HEK293 (cell line): ENCODE measurements at regions not wholly inside any gene's neighbourhood (a gene's known extent, or its start where the extent isn't known, plus 50 kb on each side); places are given as distances from the start of the nearest gene placed in this dataset.

ENCODE experiments used
- CTCF ChIA-PET: fragments of 350-600 bp; formaldehyde crosslinking; extraction: SDS; loops from one replicate; lab custom pipeline; 2021; ENCODE audit warnings: antibody characterized with exemption; lab: Yijun Ruan, JAX
- POLR2A ChIA-PET: fragments of 300-600 bp; formaldehyde crosslinking; extraction: SDS; loops from one replicate; lab custom pipeline; 2020; ENCODE audit warnings: antibody characterized with exemption, inconsistent platforms; lab: Yijun Ruan, JAX
- H3K27ac ChIP-seq: fragments of 200-500 bp; sonication (Bioruptor generic); 2 replicates; pipeline ENCODE4 v1.5.1; 2014; ENCODE audit warnings: low read depth, low read length, control low read depth, inconsistent platforms; ENCODE audit errors: extremely low read depth
- H3K36me3 ChIP-seq, 2 experiments: fragments of 200-500 bp in 1 of 2; sonication (Bioruptor generic) in 1 of 2; 1 replicate in 1 of 2; 2 replicates in 1 of 2; pipeline ENCODE4 v1.5.1; 2014 to 2017; ENCODE audit warnings: inconsistent platforms in 2 of 2, low read length in 2 of 2; ENCODE audit not compliant: control insufficient read depth in 2 of 2, insufficient read depth in 1 of 2
- H3K4me1 ChIP-seq: fragments of 200-500 bp; sonication (Bioruptor generic); 2 replicates; pipeline ENCODE4 v1.5.1; 2014; ENCODE audit warnings: mild to moderate bottlenecking, low read length, inconsistent platforms; ENCODE audit not compliant: control insufficient read depth, insufficient read depth
- H3K4me3 ChIP-seq: 2 replicates; pipeline ENCODE4 v1.5.1; 2011; ENCODE audit warnings: low read depth, mild to moderate bottlenecking, control low read depth, low read length, moderate library complexity
- H3K9me3 ChIP-seq: fragments of 200-500 bp; sonication (Bioruptor generic); 2 replicates; pipeline ENCODE4 v1.5.1; 2014; ENCODE audit warnings: low read depth, low read length, inconsistent platforms; ENCODE audit not compliant: control insufficient read depth, insufficient read depth
- EGR2 ChIP-seq: fragments of 450-650 bp; formaldehyde crosslinking; IDR thresholded peaks from 2 replicates; pipeline ENCODE4 v1.5.1; 2016; ENCODE audit warnings: low read depth, missing biosample characterization, missing genetic modification characterization
- KLF16 ChIP-seq: fragments of 450-650 bp; formaldehyde crosslinking; IDR thresholded peaks from 2 replicates; pipeline ENCODE4 v1.5.1; 2017; ENCODE audit warnings: missing biosample characterization, missing genetic modification characterization
- MEIS1 ChIP-seq: sonication (generic); formaldehyde crosslinking; IDR thresholded peaks from 2 replicates; pipeline ENCODE4 v1.8.1; 2022; ENCODE audit warnings: missing genetic modification reagents, mild to moderate bottlenecking, borderline replicate concordance
- OSR2 ChIP-seq: fragments of 450-650 bp; formaldehyde crosslinking; IDR thresholded peaks from 2 replicates; pipeline ENCODE4 v1.5.1; 2016; ENCODE audit warnings: missing biosample characterization, missing genetic modification characterization
- SP3 ChIP-seq: fragments of 450-650 bp; formaldehyde crosslinking; IDR thresholded peaks from 2 replicates; pipeline ENCODE4 v1.5.1; 2016; ENCODE audit warnings: missing biosample characterization, missing genetic modification characterization
- WT1 ChIP-seq: fragments of 450-650 bp; formaldehyde crosslinking; IDR thresholded peaks from 2 replicates; pipeline ENCODE4 v1.5.1; 2016; ENCODE audit warnings: missing biosample characterization, missing genetic modification characterization
- ZFHX2 ChIP-seq: fragments of 450-650 bp; formaldehyde crosslinking; conservative IDR thresholded peaks from 2 replicates; pipeline ENCODE4 v1.5.1; 2016; ENCODE audit warnings: missing biosample characterization, missing genetic modification characterization
- ZFP37 ChIP-seq: fragments of 450-650 bp; formaldehyde crosslinking; IDR thresholded peaks from 2 replicates; pipeline ENCODE4 v1.5.1; 2016; ENCODE audit warnings: missing biosample characterization, missing genetic modification characterization
- ZNF138 ChIP-seq: fragments of 450-650 bp; formaldehyde crosslinking; IDR thresholded peaks from 2 replicates; pipeline ENCODE4 v1.5.1; 2016; ENCODE audit warnings: missing biosample characterization, missing genetic modification characterization, borderline replicate concordance
- ZNF239 ChIP-seq: fragments of 450-650 bp; formaldehyde crosslinking; IDR thresholded peaks from 2 replicates; pipeline ENCODE4 v1.5.1; 2016; ENCODE audit warnings: missing biosample characterization, missing genetic modification characterization
- ZNF248 ChIP-seq: fragments of 450-650 bp; formaldehyde crosslinking; IDR thresholded peaks from 2 replicates; pipeline ENCODE4 v1.5.1; 2017; ENCODE audit warnings: missing biosample characterization, missing genetic modification characterization
- ZNF416 ChIP-seq: fragments of 450-650 bp; formaldehyde crosslinking; IDR thresholded peaks from 2 replicates; pipeline ENCODE4 v1.5.1; 2016; ENCODE audit warnings: missing biosample characterization, missing genetic modification characterization
- ZNF629 ChIP-seq: fragments of 450-650 bp; formaldehyde crosslinking; IDR thresholded peaks from 2 replicates; pipeline ENCODE4 v1.5.1; 2017; ENCODE audit warnings: missing biosample characterization, missing genetic modification characterization
- ZNF660 ChIP-seq: fragments of 450-650 bp; IDR thresholded peaks from 2 replicates; pipeline ENCODE4 v1.5.1; 2018; ENCODE audit warnings: missing biosample characterization, mild to moderate bottlenecking, missing genetic modification characterization
- ZNF670 ChIP-seq: fragments of 450-650 bp; formaldehyde crosslinking; IDR thresholded peaks from 2 replicates; pipeline ENCODE4 v1.5.1; 2016; ENCODE audit warnings: missing biosample characterization, missing genetic modification characterization, low read depth
- ZNF768 ChIP-seq: fragments of 450-650 bp; formaldehyde crosslinking; IDR thresholded peaks from 2 replicates; pipeline ENCODE4 v1.5.1; 2018; ENCODE audit warnings: missing biosample characterization, mild to moderate bottlenecking, missing genetic modification characterization
- ZNF837 ChIP-seq: fragments of 450-650 bp; formaldehyde crosslinking; IDR thresholded peaks from 2 replicates; pipeline ENCODE4 v1.5.1; 2016; ENCODE audit warnings: missing biosample characterization, missing genetic modification characterization
- TF ChIP-seq, protein P1 (sequence below): fragments of 450-650 bp; formaldehyde crosslinking; IDR thresholded peaks from 2 replicates; pipeline ENCODE4 v1.5.1; 2016; ENCODE audit warnings: missing biosample characterization, missing genetic modification characterization
- TF ChIP-seq, protein P2 (sequence below): fragments of 450-650 bp; formaldehyde crosslinking; IDR thresholded peaks from 2 replicates; pipeline ENCODE4 v1.5.1; 2016; ENCODE audit warnings: missing biosample characterization, missing genetic modification characterization, low read depth
- TF ChIP-seq, protein P3 (sequence below): fragments of 450-650 bp; formaldehyde crosslinking; IDR thresholded peaks from 2 replicates; pipeline ENCODE4 v1.5.1; 2016; ENCODE audit warnings: missing biosample characterization, missing genetic modification characterization
- TF ChIP-seq, protein P4 (sequence below): fragments of 450-650 bp; IDR thresholded peaks from 2 replicates; pipeline ENCODE4 v1.5.1; 2018; ENCODE audit warnings: missing biosample characterization, mild to moderate bottlenecking, missing genetic modification characterization
- TF ChIP-seq, protein P5 (sequence below): fragments of 450-650 bp; formaldehyde crosslinking; IDR thresholded peaks from 2 replicates; pipeline ENCODE4 v1.5.1; 2016; ENCODE audit warnings: missing biosample characterization, missing genetic modification characterization, borderline replicate concordance

DNA sequence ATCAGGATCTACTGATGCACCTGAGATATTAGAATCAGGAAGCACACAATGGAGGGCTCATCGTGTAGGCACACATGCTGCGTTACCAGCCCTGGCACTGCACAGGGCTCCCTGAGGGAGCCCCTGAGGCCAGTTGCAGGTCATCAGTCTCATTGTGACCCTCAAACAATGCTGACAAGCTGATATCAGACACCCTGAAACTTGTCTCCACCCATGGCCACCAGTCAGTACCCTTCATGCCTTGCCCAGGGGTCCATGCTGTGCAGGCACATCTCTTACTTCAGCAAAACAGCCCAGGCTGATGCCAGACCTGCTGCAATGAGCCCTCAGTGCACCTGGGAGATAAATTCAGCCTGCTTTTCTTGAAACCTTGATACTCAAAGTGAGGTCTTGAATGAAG is 59.5 kb upstream of the SLC6A11 start:
- ChIA-PET POLR2A (no interaction called here), CTCF (interaction anchor here (0.6 to 6.6 kb wide), 10 partner anchors 8 to 412 kb away, joined by 3 to 65 read pairs (median 16); no protein-coding TSS in a partner anchor)
- Histone ChIP-seq H3K36me3 (no peaks in the 10 kb centered on the region), H3K27ac (no peak overlapping the region), H3K4me3 (no peak overlapping the region), H3K4me1 (no peaks in the 10 kb centered on the region), H3K9me3 (no peaks in the 10 kb centered on the region)
- TF ChIP-seq ZNF416 (tag by site-specific recombination): no peak
- TF ChIP-seq KLF16 (tag by site-specific recombination): no peak
- TF ChIP-seq, protein P1, sequence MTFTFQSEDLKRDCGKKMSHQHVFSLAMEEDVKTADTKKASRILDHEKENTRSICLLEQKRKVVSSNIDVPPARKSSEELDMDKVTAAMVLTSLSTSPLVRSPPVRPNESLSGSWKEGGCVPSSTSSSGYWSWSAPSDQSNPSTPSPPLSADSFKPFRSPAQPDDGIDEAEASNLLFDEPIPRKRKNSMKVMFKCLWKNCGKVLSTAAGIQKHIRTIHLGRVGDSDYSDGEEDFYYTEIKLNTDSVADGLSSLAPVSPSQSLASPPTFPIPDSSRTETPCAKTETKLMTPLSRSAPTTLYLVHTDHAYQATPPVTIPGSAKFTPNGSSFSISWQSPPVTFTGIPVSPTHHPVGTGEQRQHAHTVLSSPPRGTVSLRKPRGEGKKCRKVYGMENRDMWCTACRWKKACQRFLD (tag by site-specific recombination): no peak
- TF ChIP-seq, protein P2, sequence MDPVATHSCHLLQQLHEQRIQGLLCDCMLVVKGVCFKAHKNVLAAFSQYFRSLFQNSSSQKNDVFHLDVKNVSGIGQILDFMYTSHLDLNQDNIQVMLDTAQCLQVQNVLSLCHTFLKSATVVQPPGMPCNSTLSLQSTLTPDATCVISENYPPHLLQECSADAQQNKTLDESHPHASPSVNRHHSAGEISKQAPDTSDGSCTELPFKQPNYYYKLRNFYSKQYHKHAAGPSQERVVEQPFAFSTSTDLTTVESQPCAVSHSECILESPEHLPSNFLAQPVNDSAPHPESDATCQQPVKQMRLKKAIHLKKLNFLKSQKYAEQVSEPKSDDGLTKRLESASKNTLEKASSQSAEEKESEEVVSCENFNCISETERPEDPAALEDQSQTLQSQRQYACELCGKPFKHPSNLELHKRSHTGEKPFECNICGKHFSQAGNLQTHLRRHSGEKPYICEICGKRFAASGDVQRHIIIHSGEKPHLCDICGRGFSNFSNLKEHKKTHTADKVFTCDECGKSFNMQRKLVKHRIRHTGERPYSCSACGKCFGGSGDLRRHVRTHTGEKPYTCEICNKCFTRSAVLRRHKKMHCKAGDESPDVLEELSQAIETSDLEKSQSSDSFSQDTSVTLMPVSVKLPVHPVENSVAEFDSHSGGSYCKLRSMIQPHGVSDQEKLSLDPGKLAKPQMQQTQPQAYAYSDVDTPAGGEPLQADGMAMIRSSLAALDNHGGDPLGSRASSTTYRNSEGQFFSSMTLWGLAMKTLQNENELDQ (tag by site-specific recombination): no peak
- TF ChIP-seq SP3: no peak
- no peak for TF ChIP-seq ZFP37 (tag by site-specific recombination)
- TF ChIP-seq, protein P3, sequence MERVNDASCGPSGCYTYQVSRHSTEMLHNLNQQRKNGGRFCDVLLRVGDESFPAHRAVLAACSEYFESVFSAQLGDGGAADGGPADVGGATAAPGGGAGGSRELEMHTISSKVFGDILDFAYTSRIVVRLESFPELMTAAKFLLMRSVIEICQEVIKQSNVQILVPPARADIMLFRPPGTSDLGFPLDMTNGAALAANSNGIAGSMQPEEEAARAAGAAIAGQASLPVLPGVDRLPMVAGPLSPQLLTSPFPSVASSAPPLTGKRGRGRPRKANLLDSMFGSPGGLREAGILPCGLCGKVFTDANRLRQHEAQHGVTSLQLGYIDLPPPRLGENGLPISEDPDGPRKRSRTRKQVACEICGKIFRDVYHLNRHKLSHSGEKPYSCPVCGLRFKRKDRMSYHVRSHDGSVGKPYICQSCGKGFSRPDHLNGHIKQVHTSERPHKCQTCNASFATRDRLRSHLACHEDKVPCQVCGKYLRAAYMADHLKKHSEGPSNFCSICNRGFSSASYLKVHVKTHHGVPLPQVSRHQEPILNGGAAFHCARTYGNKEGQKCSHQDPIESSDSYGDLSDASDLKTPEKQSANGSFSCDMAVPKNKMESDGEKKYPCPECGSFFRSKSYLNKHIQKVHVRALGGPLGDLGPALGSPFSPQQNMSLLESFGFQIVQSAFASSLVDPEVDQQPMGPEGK (tag by site-specific recombination): no peak
- no peak for TF ChIP-seq ZNF248 (tag by site-specific recombination)
- no peak for TF ChIP-seq ZNF768 (tag by site-specific recombination)
- no peak for TF ChIP-seq ZNF629 (tag by site-specific recombination)
- TF ChIP-seq WT1 (tag by site-specific recombination): no peak
- no peak for TF ChIP-seq EGR2 (tag by site-specific recombination)
- TF ChIP-seq ZFHX2 (tag by site-specific recombination): no peak
- no peak for TF ChIP-seq ZNF138 (tag by site-specific recombination)
- no peak for TF ChIP-seq ZNF660 (tag by site-specific recombination)
- no peak for TF ChIP-seq MEIS1 (CRISPR knock-in tag)
- TF ChIP-seq ZNF837 (tag by site-specific recombination): no peak
- TF ChIP-seq ZNF670 (tag by site-specific recombination): no peak
- TF ChIP-seq OSR2 (tag by site-specific recombination): no peak

DNA sequence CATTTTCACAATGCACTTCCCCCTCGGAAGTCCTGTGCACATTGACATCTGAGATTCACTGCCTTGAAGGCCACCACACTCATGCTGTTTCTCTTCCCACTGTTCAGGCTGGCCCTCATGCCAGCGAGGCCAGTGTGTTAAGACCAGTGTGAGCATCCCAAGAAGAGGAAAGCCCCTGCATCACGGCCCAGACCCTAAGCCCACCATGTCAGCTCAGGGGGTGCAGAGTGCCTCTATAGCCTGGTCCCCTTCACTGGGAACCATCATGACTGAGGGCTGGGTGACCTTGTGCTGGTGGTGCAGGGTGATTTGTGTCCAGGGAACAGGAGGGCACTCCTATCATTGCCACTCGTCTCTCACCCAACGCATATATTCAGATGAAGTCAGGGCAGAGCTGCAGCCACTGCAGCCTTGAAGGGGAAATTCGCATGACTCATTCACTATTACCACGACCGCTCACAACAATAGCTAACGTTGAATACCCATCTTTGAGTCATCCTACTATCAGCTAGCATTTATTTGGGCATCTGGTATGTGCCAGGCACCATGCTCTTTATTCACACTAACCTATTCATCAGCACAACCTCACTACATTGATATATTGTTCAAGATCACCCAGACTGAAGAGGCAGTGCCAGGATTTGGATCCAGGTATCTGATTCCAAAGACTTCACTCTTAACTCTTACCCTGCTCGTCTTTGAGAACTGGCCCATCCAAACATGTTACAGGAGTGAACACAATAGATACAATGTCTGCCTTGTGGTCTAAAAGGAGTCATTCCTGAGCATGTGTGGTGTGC is 58.8 kb upstream of the SLC6A11 start:
- no peak overlapping the region for H3K4me3 ChIP-seq
- ChIA-PET CTCF (interaction anchor here (0.7 to 6.6 kb wide), 14 partner anchors 9 to 707 kb away, joined by 3 to 65 read pairs (median 7); no protein-coding TSS in a partner anchor), POLR2A (no interaction called here)
- no peaks in the 10 kb centered on the region for H3K36me3 ChIP-seq
- no peaks in the 10 kb centered on the region for H3K4me1 ChIP-seq
- no peaks in the 10 kb centered on the region for H3K9me3 ChIP-seq
- H3K27ac ChIP-seq: no peak overlapping the region
- TF ChIP-seq, protein P4, sequence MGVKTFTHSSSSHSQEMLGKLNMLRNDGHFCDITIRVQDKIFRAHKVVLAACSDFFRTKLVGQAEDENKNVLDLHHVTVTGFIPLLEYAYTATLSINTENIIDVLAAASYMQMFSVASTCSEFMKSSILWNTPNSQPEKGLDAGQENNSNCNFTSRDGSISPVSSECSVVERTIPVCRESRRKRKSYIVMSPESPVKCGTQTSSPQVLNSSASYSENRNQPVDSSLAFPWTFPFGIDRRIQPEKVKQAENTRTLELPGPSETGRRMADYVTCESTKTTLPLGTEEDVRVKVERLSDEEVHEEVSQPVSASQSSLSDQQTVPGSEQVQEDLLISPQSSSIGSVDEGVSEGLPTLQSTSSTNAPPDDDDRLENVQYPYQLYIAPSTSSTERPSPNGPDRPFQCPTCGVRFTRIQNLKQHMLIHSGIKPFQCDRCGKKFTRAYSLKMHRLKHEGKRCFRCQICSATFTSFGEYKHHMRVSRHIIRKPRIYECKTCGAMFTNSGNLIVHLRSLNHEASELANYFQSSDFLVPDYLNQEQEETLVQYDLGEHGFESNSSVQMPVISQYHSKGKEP (tag by site-specific recombination): no peak
- TF ChIP-seq, protein P5, sequence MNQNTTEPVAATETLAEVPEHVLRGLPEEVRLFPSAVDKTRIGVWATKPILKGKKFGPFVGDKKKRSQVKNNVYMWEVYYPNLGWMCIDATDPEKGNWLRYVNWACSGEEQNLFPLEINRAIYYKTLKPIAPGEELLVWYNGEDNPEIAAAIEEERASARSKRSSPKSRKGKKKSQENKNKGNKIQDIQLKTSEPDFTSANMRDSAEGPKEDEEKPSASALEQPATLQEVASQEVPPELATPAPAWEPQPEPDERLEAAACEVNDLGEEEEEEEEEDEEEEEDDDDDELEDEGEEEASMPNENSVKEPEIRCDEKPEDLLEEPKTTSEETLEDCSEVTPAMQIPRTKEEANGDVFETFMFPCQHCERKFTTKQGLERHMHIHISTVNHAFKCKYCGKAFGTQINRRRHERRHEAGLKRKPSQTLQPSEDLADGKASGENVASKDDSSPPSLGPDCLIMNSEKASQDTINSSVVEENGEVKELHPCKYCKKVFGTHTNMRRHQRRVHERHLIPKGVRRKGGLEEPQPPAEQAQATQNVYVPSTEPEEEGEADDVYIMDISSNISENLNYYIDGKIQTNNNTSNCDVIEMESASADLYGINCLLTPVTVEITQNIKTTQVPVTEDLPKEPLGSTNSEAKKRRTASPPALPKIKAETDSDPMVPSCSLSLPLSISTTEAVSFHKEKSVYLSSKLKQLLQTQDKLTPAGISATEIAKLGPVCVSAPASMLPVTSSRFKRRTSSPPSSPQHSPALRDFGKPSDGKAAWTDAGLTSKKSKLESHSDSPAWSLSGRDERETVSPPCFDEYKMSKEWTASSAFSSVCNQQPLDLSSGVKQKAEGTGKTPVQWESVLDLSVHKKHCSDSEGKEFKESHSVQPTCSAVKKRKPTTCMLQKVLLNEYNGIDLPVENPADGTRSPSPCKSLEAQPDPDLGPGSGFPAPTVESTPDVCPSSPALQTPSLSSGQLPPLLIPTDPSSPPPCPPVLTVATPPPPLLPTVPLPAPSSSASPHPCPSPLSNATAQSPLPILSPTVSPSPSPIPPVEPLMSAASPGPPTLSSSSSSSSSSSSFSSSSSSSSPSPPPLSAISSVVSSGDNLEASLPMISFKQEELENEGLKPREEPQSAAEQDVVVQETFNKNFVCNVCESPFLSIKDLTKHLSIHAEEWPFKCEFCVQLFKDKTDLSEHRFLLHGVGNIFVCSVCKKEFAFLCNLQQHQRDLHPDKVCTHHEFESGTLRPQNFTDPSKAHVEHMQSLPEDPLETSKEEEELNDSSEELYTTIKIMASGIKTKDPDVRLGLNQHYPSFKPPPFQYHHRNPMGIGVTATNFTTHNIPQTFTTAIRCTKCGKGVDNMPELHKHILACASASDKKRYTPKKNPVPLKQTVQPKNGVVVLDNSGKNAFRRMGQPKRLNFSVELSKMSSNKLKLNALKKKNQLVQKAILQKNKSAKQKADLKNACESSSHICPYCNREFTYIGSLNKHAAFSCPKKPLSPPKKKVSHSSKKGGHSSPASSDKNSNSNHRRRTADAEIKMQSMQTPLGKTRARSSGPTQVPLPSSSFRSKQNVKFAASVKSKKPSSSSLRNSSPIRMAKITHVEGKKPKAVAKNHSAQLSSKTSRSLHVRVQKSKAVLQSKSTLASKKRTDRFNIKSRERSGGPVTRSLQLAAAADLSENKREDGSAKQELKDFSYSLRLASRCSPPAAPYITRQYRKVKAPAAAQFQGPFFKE (tag by site-specific recombination): no peak
- TF ChIP-seq ZNF239: no peak
